ENCODE measurements at regions not wholly inside any gene's neighbourhood (a gene's known extent, or its start where the extent isn't known, plus 50 kb on each side); places are given as distances from the start of the nearest gene placed in this dataset.

DNA sequence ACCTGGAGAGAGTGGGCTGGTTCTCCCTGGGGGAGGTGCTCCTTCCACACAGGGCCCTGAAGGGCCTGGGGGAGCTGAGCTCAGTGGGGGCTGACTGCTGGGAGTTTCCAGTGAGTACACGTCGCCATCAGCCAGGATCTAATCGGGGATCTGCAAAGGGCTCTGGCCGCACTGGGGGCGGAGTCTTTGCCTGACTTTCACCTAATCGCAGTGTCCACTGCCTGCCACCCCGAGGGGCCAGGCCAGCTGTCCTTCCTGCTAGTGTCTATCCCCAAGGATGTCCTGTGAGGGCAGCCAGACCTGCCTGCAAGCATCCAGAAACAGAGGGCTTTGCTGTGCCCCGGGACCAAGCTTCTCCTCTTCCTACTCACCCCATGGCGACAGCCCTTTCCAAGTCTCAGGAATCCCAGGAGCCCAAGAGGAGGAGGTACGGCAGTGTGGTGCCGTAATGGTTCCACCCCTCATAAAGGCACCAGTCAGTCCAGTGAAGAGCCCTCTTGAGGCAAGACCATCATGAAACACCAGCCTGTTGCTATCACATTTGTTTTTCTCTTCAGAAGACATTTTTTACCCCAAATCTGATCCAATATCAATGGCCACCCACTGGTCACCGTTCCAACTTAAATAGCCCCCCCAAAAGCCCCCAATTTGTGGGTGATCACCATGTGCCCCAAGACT is 243.1 kb upstream of the ECI2 start (continued):
- TF ChIP-seq NONO (IDR thresholded peaks at IDR 0.05; ENCODE audit: low read depth in 2 of 2, low read length in 1 of 2) (no peak), ZNF583 (CRISPR knock-in tag; IDR thresholded peaks at IDR 0.05) (peak; percentile 40; the same call in 1 of the 2 replicates), JUND (IDR thresholded peaks at IDR 0.05; ENCODE audit: borderline replicate concordance, low read depth, low read length) (peak; percentile 70), JUND (tag; IDR thresholded peaks at IDR 0.05; ENCODE audit: borderline replicate concordance, low read depth, low read length) (no peak; the same call in 2 of the 3 replicates), CCAR2 (IDR thresholded peaks at IDR 0.05; ENCODE audit: low read depth, low read length) (no peak), TBL1XR1 (IDR thresholded peaks at IDR 0.05; ENCODE audit: low read length in 2 of 2) (no peak), ZNF75A (CRISPR knock-in tag; IDR thresholded peaks at IDR 0.05) (peak; percentile 56; the same call in 1 of the 2 replicates), KLF6 (CRISPR knock-in tag; IDR thresholded peaks at IDR 0.05; ENCODE audit: borderline replicate concordance) (peak; percentile 14; the same call in 1 of the 2 replicates), ZNF174 (CRISPR knock-in tag; IDR thresholded peaks at IDR 0.05) (no peak), C11orf30 (IDR thresholded peaks at IDR 0.05; ENCODE audit: low read depth) (no peak), SMARCA4 (IDR thresholded peaks at IDR 0.05) (peak; percentile 79; the same call in 1 of the 2 replicates), SIX5 (IDR thresholded peaks at IDR 0.05; ENCODE audit: borderline replicate concordance in 1 of 2, insufficient read depth in 1 of 2, low read depth in 1 of 2, low read length in 2 of 2) (no peak), CHD1 (IDR thresholded peaks at IDR 0.05; ENCODE audit: low read length) (no peak), ATF7 (IDR thresholded peaks at IDR 0.05) (peak; percentile 7; the same call in 1 of the 2 replicates), TCFL5 (CRISPR knock-in tag; conservative IDR thresholded peaks at IDR 0.05) (no peak)
- TF ChIP-seq, protein P1, sequence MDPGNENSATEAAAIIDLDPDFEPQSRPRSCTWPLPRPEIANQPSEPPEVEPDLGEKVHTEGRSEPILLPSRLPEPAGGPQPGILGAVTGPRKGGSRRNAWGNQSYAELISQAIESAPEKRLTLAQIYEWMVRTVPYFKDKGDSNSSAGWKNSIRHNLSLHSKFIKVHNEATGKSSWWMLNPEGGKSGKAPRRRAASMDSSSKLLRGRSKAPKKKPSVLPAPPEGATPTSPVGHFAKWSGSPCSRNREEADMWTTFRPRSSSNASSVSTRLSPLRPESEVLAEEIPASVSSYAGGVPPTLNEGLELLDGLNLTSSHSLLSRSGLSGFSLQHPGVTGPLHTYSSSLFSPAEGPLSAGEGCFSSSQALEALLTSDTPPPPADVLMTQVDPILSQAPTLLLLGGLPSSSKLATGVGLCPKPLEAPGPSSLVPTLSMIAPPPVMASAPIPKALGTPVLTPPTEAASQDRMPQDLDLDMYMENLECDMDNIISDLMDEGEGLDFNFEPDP (CRISPR knock-in tag; IDR thresholded peaks at IDR 0.05) = 0 out of 2 replicates have a peak, but pooled peaks have one; percentile 12
- TF ChIP-seq, protein P2, sequence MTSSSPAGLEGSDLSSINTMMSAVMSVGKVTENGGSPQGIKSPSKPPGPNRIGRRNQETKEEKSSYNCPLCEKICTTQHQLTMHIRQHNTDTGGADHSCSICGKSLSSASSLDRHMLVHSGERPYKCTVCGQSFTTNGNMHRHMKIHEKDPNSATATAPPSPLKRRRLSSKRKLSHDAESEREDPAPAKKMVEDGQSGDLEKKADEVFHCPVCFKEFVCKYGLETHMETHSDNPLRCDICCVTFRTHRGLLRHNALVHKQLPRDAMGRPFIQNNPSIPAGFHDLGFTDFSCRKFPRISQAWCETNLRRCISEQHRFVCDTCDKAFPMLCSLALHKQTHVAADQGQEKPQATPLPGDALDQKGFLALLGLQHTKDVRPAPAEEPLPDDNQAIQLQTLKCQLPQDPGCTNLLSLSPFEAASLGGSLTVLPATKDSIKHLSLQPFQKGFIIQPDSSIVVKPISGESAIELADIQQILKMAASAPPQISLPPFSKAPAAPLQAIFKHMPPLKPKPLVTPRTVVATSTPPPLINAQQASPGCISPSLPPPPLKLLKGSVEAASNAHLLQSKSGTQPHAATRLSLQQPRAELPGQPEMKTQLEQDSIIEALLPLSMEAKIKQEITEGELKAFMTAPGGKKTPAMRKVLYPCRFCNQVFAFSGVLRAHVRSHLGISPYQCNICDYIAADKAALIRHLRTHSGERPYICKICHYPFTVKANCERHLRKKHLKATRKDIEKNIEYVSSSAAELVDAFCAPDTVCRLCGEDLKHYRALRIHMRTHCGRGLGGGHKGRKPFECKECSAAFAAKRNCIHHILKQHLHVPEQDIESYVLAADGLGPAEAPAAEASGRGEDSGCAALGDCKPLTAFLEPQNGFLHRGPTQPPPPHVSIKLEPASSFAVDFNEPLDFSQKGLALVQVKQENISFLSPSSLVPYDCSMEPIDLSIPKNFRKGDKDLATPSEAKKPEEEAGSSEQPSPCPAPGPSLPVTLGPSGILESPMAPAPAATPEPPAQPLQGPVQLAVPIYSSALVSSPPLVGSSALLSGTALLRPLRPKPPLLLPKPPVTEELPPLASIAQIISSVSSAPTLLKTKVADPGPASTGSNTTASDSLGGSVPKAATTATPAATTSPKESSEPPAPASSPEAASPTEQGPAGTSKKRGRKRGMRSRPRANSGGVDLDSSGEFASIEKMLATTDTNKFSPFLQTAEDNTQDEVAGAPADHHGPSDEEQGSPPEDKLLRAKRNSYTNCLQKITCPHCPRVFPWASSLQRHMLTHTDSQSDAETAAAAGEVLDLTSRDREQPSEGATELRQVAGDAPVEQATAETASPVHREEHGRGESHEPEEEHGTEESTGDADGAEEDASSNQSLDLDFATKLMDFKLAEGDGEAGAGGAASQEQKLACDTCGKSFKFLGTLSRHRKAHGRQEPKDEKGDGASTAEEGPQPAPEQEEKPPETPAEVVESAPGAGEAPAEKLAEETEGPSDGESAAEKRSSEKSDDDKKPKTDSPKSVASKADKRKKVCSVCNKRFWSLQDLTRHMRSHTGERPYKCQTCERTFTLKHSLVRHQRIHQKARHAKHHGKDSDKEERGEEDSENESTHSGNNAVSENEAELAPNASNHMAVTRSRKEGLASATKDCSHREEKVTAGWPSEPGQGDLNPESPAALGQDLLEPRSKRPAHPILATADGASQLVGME (CRISPR knock-in tag; IDR thresholded peaks at IDR 0.05) = no peak
- TF ChIP-seq, protein P3, sequence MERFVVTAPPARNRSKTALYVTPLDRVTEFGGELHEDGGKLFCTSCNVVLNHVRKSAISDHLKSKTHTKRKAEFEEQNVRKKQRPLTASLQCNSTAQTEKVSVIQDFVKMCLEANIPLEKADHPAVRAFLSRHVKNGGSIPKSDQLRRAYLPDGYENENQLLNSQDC (CRISPR knock-in tag; IDR thresholded peaks at IDR 0.05) = no peak
- TF ChIP-seq, protein P4, sequence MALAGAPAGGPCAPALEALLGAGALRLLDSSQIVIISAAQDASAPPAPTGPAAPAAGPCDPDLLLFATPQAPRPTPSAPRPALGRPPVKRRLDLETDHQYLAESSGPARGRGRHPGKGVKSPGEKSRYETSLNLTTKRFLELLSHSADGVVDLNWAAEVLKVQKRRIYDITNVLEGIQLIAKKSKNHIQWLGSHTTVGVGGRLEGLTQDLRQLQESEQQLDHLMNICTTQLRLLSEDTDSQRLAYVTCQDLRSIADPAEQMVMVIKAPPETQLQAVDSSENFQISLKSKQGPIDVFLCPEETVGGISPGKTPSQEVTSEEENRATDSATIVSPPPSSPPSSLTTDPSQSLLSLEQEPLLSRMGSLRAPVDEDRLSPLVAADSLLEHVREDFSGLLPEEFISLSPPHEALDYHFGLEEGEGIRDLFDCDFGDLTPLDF (CRISPR knock-in tag; IDR thresholded peaks at IDR 0.05) = no peak

All from K562 (cell line).